Activated CD8-positive, alpha-beta memory T cell treated with anti-CD3 and anti-CD28 coated beads for 24 hours (primary cell): ENCODE measurements at regions not wholly inside any gene's neighbourhood (a gene's known extent, or its start where the extent isn't known, plus 50 kb on each side); places are given as distances from the start of the nearest gene placed in this dataset.

Experiments used
- DNase-seq: peaks from one replicate; pipeline ENCODE4 v3.0.0-alpha.2; 2020

- no peak for DNase-seq
These were observed 907.6 kb downstream of the TFAP2A start for GRCh38 chr6:9507136-9507895.

GRCh38 chr6:9504191-9504590, 910.7 kb downstream of the TFAP2A start:
- DNase-seq: no peak

- DNase-seq: no peak
These were observed 911.6 kb downstream of the TFAP2A start for GRCh38 chr6:9503111-9503761.

- DNase-seq: no peak
These were observed 915.2 kb downstream of the TFAP2A start for GRCh38 chr6:9499709-9500108.

- DNase-seq: no peak
These were observed 918.0 kb downstream of the TFAP2A start for GRCh38 chr6:9496837-9497236.

GRCh38 chr6:9494864-9495263, 920.0 kb downstream of the TFAP2A start:
- DNase-seq: no peak

GRCh38 chr6:9492790-9493189, 922.1 kb downstream of the TFAP2A start:
- DNase-seq: no peak

- no peak for DNase-seq
These were observed 927.7 kb downstream of the TFAP2A start for GRCh38 chr6:9487128-9487527.

GRCh38 chr6:9485992-9486391, 928.9 kb downstream of the TFAP2A start:
- DNase-seq: no peak

- DNase-seq: no peak
These were observed 930.2 kb downstream of the TFAP2A start for GRCh38 chr6:9484686-9485085.

- DNase-seq: no peak
These were observed 930.8 kb downstream of the TFAP2A start for GRCh38 chr6:9484091-9484490.

GRCh38 chr6:9482030-9482738, 932.7 kb downstream of the TFAP2A start:
- DNase-seq: no peak

GRCh38 chr6:9481292-9482029, 933.4 kb downstream of the TFAP2A start:
- no peak for DNase-seq

- no peak for DNase-seq
These were observed 946.6 kb downstream of the TFAP2A start for GRCh38 chr6:9468277-9468676.

- DNase-seq: no peak
These were observed 947.1 kb downstream of the TFAP2A start for GRCh38 chr6:9467741-9468140.

GRCh38 chr6:9464583-9464982, 950.3 kb downstream of the TFAP2A start:
- DNase-seq: no peak

- no peak for DNase-seq
These were observed 951.6 kb downstream of the TFAP2A start for GRCh38 chr6:9463311-9463710.

GRCh38 chr6:9461188-9461587, 953.7 kb downstream of the TFAP2A start:
- no peak for DNase-seq

- no peak for DNase-seq
These were observed 956.5 kb downstream of the TFAP2A start for GRCh38 chr6:9458424-9458823.

GRCh38 chr6:9455864-9456658, 958.8 kb downstream of the TFAP2A start:
- no peak for DNase-seq

GRCh38 chr6:9439621-9440330, 975.1 kb downstream of the TFAP2A start:
- no peak for DNase-seq

- no peak for DNase-seq
These were observed 977.0 kb downstream of the TFAP2A start for GRCh38 chr6:9437836-9438235.
